Ascending aorta (tissue), 2 donors: ENCODE measurements at regions not wholly inside any gene's neighbourhood (a gene's known extent, or its start where the extent isn't known, plus 50 kb on each side); places are given as distances from the start of the nearest gene placed in this dataset.
"Not testable (repeated sequence)": the region's sequence is repeated elsewhere in the genome, so short reads cannot be mapped to it uniquely, and the experiment has no call there.

Source experiments
- DNase-seq, 2 donors: peaks; one replicate each; pipeline ENCODE4 v3.0.0-alpha.2; 2019; ENCODE audit warnings: low spot score in 2 of 2
- H3K27ac ChIP-seq, 2 donors: fragments of 200-600 bp; sonication (generic); one replicate each; pipeline ENCODE4 v1.5.1; 2016 to 2017; ENCODE audit warnings: mild to moderate bottlenecking in 1 of 2
- H3K27me3 ChIP-seq: fragments of 200-600 bp; sonication (generic); one replicate; pipeline ENCODE4 v1.5.1; 2017
- H3K36me3 ChIP-seq, 2 donors: fragments of 200-600 bp; sonication (generic); one replicate each; pipeline ENCODE4 v1.5.1; 2016
- H3K4me1 ChIP-seq, 2 donors: fragments of 200-600 bp; sonication (generic); one replicate each; pipeline ENCODE4 v1.5.1; 2016 to 2017; ENCODE audit warnings: mild to moderate bottlenecking in 1 of 2
- H3K4me3 ChIP-seq, 2 donors: fragments of 200-600 bp; sonication (generic); one replicate each; pipeline ENCODE4 v1.5.1; 2016 to 2017; ENCODE audit warnings: mild to moderate bottlenecking in 1 of 2
- H3K9me3 ChIP-seq, 2 donors: fragments of 200-600 bp; sonication (generic); one replicate each; pipeline ENCODE4 v1.5.1; 2016
- intact Hi-C: fragments of 100-400 bp; cut with DNase I; formaldehyde crosslinking; loops from one replicate; pipeline ENCODE4 v1.15.1; 2023
- TF ChIP-seq, protein P1 (sequence below), 3 experiments: fragments of 200-600 bp in 2 of 3; fragments of 450-650 bp in 1 of 3; sonication (generic) in 2 of 3; IDR thresholded peaks; one replicate each; pipeline ENCODE4 v1.5.1; 2016 to 2019; ENCODE audit warnings: antibody characterized with exemption in 3 of 3, mild to moderate bottlenecking in 1 of 3, moderate library complexity in 1 of 3

DNA sequence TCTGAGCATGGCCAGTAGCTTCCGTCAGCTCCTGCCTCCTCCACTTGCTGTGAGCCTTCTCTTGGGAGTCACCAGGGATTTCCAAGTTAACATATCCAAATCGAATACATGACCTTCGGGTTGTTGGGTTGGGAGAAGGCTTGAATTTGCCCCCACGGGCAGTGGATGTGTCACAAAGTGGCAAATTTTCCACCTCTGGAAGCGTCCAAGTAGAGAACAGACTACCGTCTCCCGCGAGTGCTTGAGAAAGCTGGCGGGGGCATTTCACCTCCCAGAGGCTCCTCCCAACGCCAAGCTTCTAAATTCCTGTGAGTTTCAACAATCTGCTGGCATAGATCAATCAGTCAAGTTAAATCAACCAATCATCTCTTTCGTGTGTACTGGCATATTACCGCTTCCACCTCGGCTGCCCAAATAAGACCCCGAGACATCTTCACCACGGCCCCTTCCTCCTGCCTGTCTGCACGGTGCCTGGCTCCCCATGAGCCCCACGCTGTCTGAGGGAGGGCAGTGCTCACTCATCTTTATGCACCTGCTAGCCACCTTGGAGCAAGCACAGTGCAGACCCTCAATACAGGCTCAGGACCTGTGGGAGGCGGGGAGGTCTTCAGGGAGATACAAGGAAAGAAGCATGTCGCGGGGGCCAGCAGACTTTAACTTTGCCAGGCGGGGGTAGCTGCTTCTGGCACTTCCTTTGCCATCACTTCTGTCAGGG is 79.1 kb downstream of the MRPL36 start:
- Histone ChIP-seq H3K27ac (no peak overlapping the region), H3K27me3 (no peaks in the 10 kb centered on the region), H3K36me3 (no peaks in the 10 kb centered on the region), H3K4me1 (no peaks in the 10 kb centered on the region), H3K9me3 (peaks cover 0 to 11% of the 10 kb centered on the region in 2 donors), H3K4me3 (no peak overlapping the region)
- intact Hi-C loops: no loop called here
- no peak for DNase-seq
- TF ChIP-seq, protein P1, sequence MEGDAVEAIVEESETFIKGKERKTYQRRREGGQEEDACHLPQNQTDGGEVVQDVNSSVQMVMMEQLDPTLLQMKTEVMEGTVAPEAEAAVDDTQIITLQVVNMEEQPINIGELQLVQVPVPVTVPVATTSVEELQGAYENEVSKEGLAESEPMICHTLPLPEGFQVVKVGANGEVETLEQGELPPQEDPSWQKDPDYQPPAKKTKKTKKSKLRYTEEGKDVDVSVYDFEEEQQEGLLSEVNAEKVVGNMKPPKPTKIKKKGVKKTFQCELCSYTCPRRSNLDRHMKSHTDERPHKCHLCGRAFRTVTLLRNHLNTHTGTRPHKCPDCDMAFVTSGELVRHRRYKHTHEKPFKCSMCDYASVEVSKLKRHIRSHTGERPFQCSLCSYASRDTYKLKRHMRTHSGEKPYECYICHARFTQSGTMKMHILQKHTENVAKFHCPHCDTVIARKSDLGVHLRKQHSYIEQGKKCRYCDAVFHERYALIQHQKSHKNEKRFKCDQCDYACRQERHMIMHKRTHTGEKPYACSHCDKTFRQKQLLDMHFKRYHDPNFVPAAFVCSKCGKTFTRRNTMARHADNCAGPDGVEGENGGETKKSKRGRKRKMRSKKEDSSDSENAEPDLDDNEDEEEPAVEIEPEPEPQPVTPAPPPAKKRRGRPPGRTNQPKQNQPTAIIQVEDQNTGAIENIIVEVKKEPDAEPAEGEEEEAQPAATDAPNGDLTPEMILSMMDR (IDR thresholded peaks at IDR 0.05): no peak

DNA sequence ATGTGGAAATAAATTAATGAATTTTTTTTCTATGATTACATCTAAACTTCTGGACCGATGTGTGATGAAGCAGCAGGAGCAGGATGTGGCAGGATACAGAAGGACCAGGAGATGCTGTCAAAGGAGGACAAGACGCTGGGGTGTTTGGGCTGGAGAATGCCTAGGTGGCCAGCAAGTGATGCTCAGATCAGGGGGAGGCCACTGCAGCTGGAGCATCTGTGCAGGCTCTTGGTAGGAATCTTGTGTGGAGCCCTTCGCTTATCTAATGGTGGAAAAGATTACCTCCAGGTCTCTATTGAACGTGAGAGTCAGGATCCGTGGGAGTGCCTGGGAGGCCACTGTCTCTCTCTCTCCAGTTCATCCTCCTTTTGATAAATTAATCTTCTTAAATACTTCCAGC is 79.8 kb downstream of the MRPL36 start:
- Histone ChIP-seq H3K9me3 (peaks cover 0 to 11% of the 10 kb centered on the region in 2 donors), H3K27ac (no peak overlapping the region), H3K4me1 (no peaks in the 10 kb centered on the region), H3K4me3 (no peak overlapping the region), H3K27me3 (no peaks in the 10 kb centered on the region), H3K36me3 (no peaks in the 10 kb centered on the region)
- TF ChIP-seq, protein P1 (IDR thresholded peaks at IDR 0.05): no peak
- DNase-seq: no peak
- intact Hi-C loops: no loop called here

DNA sequence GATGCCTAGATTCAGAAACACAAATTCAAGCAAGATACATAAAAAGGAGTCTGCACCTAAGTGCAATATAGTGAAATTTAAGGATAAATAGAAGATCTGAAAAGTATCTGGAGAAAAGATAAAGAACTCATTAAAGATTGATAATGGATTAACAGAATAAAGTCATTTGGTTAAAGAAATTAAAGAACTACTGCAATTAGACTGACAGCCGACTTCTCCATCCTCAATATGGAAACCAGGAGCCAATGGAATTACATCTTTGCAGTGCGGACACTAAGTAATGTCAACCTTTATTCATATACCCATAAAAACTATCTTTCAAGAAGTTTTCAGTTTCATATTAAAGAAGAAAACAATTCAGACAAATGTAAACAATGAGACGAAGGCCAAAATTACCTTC is 81.0 kb downstream of the MRPL36 start:
- intact Hi-C loops: no loop called here
- no peak overlapping the region for H3K27ac ChIP-seq

DNA sequence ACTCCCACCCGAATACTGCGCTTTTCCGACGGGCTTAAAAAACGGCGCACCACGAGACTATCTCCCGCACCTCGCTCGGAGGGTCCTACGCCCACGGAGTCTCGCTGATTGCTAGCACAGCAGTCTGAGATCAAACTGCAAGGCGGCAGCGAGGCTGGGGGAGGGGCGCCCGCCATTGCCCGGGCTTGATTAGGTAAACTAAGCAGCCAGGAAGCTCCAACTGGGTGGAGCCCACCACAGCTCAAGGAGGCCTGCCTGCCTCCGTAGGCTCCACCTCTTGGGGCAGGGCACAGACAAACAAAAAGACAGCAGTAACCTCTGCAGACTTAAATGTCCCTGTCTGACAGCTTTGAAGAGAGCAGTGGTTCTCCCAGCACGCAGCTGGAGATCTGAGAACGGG is 89.5 kb downstream of the MRPL36 start:
- H3K27me3 ChIP-seq, H3K4me3 ChIP-seq, intact Hi-C loops, H3K36me3 ChIP-seq, DNase-seq, H3K27ac ChIP-seq, H3K4me1 ChIP-seq, H3K9me3 ChIP-seq: not testable (repeated sequence)

More for the DNA sequence above, 81.0 kb downstream of the MRPL36 start:
- peaks cover 0 to 11% of the 10 kb centered on the region in 2 donors for H3K9me3 ChIP-seq
- DNase-seq: no peak
- H3K27me3 ChIP-seq: no peaks in the 10 kb centered on the region
- no peaks in the 10 kb centered on the region for H3K4me1 ChIP-seq
- no peaks in the 10 kb centered on the region for H3K36me3 ChIP-seq
- TF ChIP-seq, protein P1 (IDR thresholded peaks at IDR 0.05): no peak
- no peak overlapping the region for H3K4me3 ChIP-seq

DNA sequence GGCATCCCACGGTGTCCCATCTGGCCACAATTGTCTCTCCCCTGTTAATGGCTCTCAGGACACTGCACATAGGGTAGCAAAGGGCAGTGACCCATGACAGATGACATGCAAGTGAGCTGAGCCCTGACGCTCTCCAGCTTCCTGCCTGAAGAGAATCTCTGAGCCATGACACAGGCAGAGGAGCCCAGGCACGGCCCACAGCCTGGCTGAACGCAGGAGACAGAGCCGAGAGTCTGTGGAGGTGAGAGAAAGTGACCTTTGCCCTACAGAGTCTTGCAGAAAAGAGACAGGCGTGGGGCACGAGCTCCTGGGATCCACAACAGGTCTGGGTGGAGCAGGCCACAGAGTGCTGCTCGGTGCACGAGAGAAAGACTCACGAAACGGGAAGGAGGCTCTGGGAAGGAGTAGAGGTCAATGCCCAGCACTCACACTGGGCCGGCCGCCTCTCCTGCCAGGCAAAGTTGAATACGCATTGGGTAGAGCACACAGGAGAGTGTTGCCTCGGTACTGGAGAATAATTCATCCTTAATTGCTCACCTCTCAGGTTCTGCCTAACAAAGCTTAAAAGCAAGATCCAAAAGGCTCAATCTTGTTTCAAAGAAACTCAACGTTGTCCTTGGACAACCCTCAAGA is 90.3 kb downstream of the MRPL36 start:
- TF ChIP-seq, protein P1 (IDR thresholded peaks at IDR 0.05): no peak
- H3K9me3 ChIP-seq: no peaks in the 10 kb centered on the region
- H3K4me1 ChIP-seq: no peaks in the 10 kb centered on the region
- intact Hi-C loops: no loop called here
- H3K27me3 ChIP-seq: no peaks in the 10 kb centered on the region
- H3K27ac ChIP-seq: no peak overlapping the region
- H3K36me3 ChIP-seq: no peaks in the 10 kb centered on the region
- no peak overlapping the region for H3K4me3 ChIP-seq
- DNase-seq: no peak

DNA sequence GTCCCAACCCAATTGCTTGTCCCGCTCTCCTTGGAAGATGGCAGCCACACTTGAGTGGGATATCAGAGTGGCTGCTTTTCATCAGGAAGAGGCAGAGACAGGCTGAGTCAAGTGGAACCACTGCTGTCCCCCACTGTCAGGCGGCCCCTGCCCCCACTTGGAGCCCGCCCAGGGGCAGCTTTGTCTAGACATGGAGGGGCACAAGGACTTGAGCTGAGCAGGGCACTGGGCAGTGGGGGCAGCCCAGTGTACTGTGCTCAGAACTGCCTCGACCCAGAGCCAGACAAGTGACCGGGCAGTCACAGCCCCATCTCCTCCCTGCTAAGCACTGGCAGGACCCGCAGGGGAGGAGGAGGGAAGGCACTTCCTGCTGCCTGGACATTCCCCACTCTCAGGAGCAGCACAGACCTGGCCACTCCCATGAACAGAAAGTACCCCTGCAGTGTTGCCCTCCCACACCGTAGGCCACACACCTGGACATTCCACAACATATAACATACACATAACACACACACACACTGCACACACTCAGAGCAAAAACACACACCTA is 91.0 kb downstream of the MRPL36 start:
- intact Hi-C loops: no loop called here
- Histone ChIP-seq H3K4me3 (no peak overlapping the region), H3K36me3 (no peaks in the 10 kb centered on the region), H3K27me3 (no peaks in the 10 kb centered on the region), H3K9me3 (no peaks in the 10 kb centered on the region), H3K27ac (no peak overlapping the region), H3K4me1 (no peaks in the 10 kb centered on the region)
- no peak for DNase-seq
- TF ChIP-seq, protein P1 (IDR thresholded peaks at IDR 0.05): no peak
